Esophagus muscularis mucosa (tissue), 3 donors: ENCODE measurements at regions not wholly inside any gene's neighbourhood (a gene's known extent, or its start where the extent isn't known, plus 50 kb on each side); places are given as distances from the start of the nearest gene placed in this dataset.

Source experiments
- POLR2AphosphoS5 ChIP-seq, 2 donors: sonication (generic); formaldehyde crosslinking; IDR thresholded peaks; one replicate each; pipeline ENCODE4 v1.6.1; 2017; ENCODE audit warnings: antibody characterized with exemption in 2 of 2
- TF ChIP-seq, protein P1 (sequence below), 3 experiments: fragments of 200-600 bp in 2 of 3; fragments of 450-650 bp in 1 of 3; sonication (generic) in 2 of 3; IDR thresholded peaks; one replicate each; pipeline ENCODE4 v1.5.1; 2017 to 2019; ENCODE audit warnings: antibody characterized with exemption in 3 of 3, mild to moderate bottlenecking in 2 of 3, moderate library complexity in 1 of 3

DNA sequence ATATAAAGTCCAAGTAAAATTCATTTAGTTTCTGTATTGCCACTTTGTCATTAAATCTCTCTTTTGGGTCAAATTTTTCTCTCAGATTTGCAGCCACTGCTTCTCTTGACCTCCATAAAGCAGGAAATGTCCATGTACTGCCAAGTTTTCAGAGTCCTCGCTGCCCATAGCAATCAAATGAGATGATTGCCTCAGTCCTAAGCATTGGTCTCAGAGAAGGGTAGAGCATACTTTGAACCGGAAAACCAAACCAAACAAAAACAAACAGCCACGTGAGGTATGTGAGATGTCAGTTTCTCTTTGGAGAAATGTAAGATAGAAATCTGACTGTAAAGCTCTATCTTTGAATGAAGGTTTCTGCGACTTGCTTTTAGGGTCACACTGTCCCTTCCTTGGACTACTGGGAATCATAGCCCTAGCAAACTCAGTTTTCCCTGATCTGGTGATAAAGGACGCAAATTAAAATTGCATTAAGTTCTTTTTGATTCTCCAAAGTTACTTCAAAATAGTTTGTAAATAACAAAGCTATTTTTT lies 505.4 kb upstream of the CITED2 start:
- TF ChIP-seq, protein P1, sequence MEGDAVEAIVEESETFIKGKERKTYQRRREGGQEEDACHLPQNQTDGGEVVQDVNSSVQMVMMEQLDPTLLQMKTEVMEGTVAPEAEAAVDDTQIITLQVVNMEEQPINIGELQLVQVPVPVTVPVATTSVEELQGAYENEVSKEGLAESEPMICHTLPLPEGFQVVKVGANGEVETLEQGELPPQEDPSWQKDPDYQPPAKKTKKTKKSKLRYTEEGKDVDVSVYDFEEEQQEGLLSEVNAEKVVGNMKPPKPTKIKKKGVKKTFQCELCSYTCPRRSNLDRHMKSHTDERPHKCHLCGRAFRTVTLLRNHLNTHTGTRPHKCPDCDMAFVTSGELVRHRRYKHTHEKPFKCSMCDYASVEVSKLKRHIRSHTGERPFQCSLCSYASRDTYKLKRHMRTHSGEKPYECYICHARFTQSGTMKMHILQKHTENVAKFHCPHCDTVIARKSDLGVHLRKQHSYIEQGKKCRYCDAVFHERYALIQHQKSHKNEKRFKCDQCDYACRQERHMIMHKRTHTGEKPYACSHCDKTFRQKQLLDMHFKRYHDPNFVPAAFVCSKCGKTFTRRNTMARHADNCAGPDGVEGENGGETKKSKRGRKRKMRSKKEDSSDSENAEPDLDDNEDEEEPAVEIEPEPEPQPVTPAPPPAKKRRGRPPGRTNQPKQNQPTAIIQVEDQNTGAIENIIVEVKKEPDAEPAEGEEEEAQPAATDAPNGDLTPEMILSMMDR (IDR thresholded peaks at IDR 0.05): no peak
- no peak for TF ChIP-seq POLR2AphosphoS5 (IDR thresholded peaks at IDR 0.05)
